Ishikawa (cell line): ENCODE measurements at regions not wholly inside any gene's neighbourhood (a gene's known extent, or its start where the extent isn't known, plus 50 kb on each side); places are given as distances from the start of the nearest gene placed in this dataset.

Experiments
- CEBPB ChIP-seq: IDR thresholded peaks from 2 replicates; pipeline ENCODE4 v1.6.1; 2012
- CREB1 ChIP-seq: IDR thresholded peaks from 2 replicates; pipeline ENCODE4 v1.6.1; 2012; ENCODE audit warnings: low read depth
- EGR1 ChIP-seq: IDR thresholded peaks from 2 replicates; pipeline ENCODE4 v1.6.1; 2012
- EP300 ChIP-seq: IDR thresholded peaks from 2 replicates; pipeline ENCODE4 v1.6.1; 2012; ENCODE audit warnings: borderline replicate concordance
- FOXM1 ChIP-seq: IDR thresholded peaks from 2 replicates; pipeline ENCODE4 v1.6.1; 2012; ENCODE audit warnings: low read depth, borderline replicate concordance
- NFIC ChIP-seq: IDR thresholded peaks from 2 replicates; pipeline ENCODE4 v1.6.1; 2012
- RAD21 ChIP-seq: IDR thresholded peaks from 2 replicates; pipeline ENCODE4 v1.6.1; 2012; ENCODE audit warnings: low read depth
- TAF1 ChIP-seq: IDR thresholded peaks from 2 replicates; pipeline ENCODE4 v1.6.1; 2012; ENCODE audit warnings: low read depth, mild to moderate bottlenecking
- TCF12 ChIP-seq: IDR thresholded peaks from 2 replicates; pipeline ENCODE4 v1.6.1; 2012; ENCODE audit warnings: low read depth
- TEAD4 ChIP-seq: IDR thresholded peaks from 2 replicates; pipeline ENCODE4 v1.6.1; 2012
- YY1 ChIP-seq: IDR thresholded peaks from 2 replicates; pipeline ENCODE4 v1.6.1; 2012; ENCODE audit warnings: low read depth
- ZBTB7A ChIP-seq: IDR thresholded peaks from 2 replicates; pipeline ENCODE4 v1.6.1; 2012; ENCODE audit warnings: low read depth
- TF ChIP-seq, protein P1 (sequence below): IDR thresholded peaks from 2 replicates; pipeline ENCODE4 v1.6.1; 2012
- TF ChIP-seq, protein P2 (sequence below): IDR thresholded peaks from 2 replicates; pipeline ENCODE4 v1.6.1; 2012
- TF ChIP-seq, protein P3 (sequence below): IDR thresholded peaks from 2 replicates; pipeline ENCODE4 v1.6.1; 2012; ENCODE audit warnings: low read depth, mild to moderate bottlenecking

DNA sequence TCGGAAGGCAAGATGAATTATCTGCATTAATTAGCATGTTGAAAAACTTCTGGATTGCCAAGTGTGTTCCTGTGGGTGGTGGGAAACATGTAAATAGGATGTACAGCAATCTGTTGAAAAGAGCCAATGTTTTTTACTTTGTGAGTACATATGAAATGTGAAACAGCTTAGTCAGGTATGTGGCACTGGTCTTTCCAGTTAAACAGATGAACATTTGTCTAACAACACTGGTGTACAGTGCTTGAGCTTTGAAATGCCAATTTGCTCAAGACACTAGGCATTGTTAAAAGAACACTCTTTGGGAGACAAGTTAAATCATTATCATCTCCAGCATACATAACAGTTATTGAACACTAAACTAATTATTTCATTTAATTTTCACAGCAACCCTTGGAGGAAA lies 107.3 kb upstream of the SLC24A2 start:
- no peak for TF ChIP-seq NFIC
- TF ChIP-seq ZBTB7A = no peak
- TF ChIP-seq CREB1 = no peak
- TF ChIP-seq, protein P1, sequence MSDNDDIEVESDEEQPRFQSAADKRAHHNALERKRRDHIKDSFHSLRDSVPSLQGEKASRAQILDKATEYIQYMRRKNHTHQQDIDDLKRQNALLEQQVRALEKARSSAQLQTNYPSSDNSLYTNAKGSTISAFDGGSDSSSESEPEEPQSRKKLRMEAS = no peak
- TF ChIP-seq, protein P2, sequence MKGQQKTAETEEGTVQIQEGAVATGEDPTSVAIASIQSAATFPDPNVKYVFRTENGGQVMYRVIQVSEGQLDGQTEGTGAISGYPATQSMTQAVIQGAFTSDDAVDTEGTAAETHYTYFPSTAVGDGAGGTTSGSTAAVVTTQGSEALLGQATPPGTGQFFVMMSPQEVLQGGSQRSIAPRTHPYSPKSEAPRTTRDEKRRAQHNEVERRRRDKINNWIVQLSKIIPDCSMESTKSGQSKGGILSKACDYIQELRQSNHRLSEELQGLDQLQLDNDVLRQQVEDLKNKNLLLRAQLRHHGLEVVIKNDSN = no peak
- no peak for TF ChIP-seq CEBPB
- no peak for TF ChIP-seq TCF12
- TF ChIP-seq, protein P3, sequence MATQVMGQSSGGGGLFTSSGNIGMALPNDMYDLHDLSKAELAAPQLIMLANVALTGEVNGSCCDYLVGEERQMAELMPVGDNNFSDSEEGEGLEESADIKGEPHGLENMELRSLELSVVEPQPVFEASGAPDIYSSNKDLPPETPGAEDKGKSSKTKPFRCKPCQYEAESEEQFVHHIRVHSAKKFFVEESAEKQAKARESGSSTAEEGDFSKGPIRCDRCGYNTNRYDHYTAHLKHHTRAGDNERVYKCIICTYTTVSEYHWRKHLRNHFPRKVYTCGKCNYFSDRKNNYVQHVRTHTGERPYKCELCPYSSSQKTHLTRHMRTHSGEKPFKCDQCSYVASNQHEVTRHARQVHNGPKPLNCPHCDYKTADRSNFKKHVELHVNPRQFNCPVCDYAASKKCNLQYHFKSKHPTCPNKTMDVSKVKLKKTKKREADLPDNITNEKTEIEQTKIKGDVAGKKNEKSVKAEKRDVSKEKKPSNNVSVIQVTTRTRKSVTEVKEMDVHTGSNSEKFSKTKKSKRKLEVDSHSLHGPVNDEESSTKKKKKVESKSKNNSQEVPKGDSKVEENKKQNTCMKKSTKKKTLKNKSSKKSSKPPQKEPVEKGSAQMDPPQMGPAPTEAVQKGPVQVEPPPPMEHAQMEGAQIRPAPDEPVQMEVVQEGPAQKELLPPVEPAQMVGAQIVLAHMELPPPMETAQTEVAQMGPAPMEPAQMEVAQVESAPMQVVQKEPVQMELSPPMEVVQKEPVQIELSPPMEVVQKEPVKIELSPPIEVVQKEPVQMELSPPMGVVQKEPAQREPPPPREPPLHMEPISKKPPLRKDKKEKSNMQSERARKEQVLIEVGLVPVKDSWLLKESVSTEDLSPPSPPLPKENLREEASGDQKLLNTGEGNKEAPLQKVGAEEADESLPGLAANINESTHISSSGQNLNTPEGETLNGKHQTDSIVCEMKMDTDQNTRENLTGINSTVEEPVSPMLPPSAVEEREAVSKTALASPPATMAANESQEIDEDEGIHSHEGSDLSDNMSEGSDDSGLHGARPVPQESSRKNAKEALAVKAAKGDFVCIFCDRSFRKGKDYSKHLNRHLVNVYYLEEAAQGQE = no peak
- no peak for TF ChIP-seq TEAD4
- no peak for TF ChIP-seq FOXM1
- TF ChIP-seq EP300 = no peak
- TF ChIP-seq RAD21 = no peak
- no peak for TF ChIP-seq YY1
- TF ChIP-seq TAF1 = no peak
- no peak for TF ChIP-seq EGR1

DNA sequence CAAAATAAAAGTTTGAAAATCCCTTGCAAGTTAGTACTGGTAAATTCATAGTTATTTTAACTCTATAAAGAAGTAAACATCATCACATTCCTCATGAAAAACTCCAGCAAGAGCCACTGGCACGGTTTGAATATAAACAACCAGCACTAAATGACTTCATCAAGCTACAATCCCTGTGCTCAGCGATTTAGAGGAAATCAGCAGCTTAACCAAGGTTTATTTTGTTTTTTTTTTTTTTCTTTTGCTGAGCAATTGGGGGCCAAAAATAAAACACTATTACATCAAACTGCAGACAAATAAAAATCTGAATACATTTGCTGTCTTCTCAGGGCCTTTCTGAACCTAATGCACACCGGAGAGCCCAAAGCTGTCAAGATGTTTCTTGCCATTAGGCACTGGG lies 106.2 kb upstream of the SLC24A2 start:
- no peak for TF ChIP-seq YY1
- no peak for TF ChIP-seq TCF12
- TF ChIP-seq RAD21 = no peak
- TF ChIP-seq, protein P2 = no peak
- TF ChIP-seq TAF1 = no peak
- TF ChIP-seq EP300 = no peak
- TF ChIP-seq, protein P1 = no peak
- no peak for TF ChIP-seq NFIC
- no peak for TF ChIP-seq EGR1
- TF ChIP-seq CREB1 = no peak
- TF ChIP-seq CEBPB = no peak

DNA sequence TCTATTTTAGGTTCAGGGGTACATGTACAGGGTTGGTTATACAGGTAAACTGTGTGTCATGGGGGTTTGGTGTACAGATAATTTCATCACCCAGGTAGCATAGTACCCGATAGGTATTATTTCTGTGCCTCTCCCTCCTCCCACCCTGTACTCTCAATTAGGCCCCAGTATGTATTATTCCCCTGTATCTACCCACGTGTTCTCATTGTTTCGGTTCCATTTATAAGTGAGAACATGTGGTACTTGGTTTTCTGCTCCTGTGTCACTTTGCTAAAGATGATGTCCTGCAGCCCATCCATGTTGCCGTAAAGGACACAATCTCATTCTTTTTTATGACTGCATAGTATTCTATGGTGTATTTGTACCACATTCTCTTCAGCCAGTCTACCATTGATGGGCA lies 96.8 kb upstream of the SLC24A2 start:
- TF ChIP-seq CEBPB = no peak
- TF ChIP-seq CREB1 = no peak
- no peak for TF ChIP-seq ZBTB7A
- no peak for TF ChIP-seq YY1
- TF ChIP-seq TEAD4 = no peak
- TF ChIP-seq NFIC = no peak
- TF ChIP-seq, protein P3 = no peak
- no peak for TF ChIP-seq EGR1
- TF ChIP-seq, protein P1 = no peak
- TF ChIP-seq RAD21 = no peak
- no peak for TF ChIP-seq FOXM1

DNA sequence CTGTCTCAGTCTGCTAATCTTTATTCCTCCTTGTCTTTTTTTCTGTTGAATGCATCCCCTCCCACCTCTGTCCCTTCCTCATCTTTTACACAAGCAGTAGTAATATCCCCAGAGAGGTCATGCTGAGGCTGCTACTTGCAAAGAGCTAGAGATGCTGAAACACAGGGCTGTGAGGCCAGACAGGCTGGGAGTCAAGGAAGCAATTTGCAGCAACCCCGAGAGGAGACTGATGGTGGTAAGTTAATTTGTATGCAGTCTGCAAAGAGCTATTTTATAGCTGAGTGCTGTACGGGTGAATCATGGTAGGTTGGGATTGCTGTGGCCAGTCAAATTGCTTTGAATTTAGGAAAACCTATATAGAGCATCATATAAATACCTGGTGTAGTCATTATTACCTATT lies 90.2 kb upstream of the SLC24A2 start:
- TF ChIP-seq TAF1 = no peak
- no peak for TF ChIP-seq TEAD4
- no peak for TF ChIP-seq CEBPB
- no peak for TF ChIP-seq RAD21
- TF ChIP-seq EGR1 = no peak
- TF ChIP-seq ZBTB7A = no peak
- no peak for TF ChIP-seq EP300
- TF ChIP-seq, protein P3 = no peak

DNA sequence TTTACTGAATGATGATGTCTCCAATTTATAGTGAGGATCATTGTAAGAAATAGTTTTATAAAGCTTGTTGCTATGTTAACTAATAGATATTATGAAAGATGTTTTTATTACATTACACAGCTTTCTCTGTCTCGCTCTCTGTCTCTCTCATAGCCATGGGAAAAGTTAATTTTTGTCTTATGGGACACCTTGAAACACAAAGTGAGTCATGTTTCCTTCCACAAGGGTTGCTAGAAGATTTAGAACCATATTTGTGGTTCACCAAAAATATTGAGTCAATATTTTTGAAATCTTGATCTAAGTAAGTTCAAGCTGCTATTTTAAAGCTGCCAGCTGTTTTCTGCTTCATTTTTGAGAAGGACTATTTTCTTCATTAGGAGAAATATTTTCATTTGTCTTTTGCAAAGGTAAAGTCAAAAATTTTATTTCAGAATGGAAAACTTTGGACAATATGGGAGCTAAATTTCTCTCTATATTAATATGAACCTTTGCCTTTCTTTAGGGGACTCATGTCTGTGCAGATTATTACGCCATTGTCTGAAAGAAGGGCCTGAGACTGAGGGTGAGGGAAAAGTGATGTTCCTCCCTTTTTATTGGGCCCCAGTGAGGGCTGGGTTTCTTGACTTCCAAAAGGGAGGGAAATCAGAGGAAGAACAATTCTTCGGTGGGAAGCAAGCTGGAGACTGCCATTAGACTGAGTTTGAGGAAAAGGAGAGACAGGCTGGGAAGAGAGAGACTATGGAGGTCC lies 87.9 kb upstream of the SLC24A2 start:
- TF ChIP-seq TEAD4 (no peak), TAF1 (no peak), TCF12 (no peak), RAD21 (no peak), CEBPB (no peak), YY1 (no peak), ZBTB7A (no peak), CREB1 (no peak)
- TF ChIP-seq, protein P3 = no peak
- TF ChIP-seq, protein P2 = no peak
